ENCODE measurements at regions not wholly inside any gene's neighbourhood (a gene's known extent, or its start where the extent isn't known, plus 50 kb on each side); places are given as distances from the start of the nearest gene placed in this dataset.

DNA sequence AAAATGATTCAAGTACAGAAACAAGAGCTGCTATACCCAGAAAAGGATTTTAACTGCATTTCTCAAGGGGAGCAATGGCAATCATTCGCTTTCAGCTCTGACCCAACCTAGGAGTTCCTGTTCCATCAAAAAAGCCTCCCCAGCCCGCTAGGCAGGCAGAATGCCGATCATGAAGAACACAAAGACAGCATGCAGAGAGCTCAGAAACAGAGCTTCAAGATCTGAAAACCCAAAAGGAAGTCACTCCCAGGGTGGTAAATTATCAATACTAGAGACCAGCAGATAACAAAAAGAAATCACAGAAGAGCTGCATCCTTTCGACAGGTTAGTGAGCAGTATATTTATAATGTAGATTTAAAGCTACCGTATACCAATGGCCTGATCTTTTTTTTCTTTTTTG lies 84.8 kb upstream of the CRIM1 start:
- TF ChIP-seq, protein P1, sequence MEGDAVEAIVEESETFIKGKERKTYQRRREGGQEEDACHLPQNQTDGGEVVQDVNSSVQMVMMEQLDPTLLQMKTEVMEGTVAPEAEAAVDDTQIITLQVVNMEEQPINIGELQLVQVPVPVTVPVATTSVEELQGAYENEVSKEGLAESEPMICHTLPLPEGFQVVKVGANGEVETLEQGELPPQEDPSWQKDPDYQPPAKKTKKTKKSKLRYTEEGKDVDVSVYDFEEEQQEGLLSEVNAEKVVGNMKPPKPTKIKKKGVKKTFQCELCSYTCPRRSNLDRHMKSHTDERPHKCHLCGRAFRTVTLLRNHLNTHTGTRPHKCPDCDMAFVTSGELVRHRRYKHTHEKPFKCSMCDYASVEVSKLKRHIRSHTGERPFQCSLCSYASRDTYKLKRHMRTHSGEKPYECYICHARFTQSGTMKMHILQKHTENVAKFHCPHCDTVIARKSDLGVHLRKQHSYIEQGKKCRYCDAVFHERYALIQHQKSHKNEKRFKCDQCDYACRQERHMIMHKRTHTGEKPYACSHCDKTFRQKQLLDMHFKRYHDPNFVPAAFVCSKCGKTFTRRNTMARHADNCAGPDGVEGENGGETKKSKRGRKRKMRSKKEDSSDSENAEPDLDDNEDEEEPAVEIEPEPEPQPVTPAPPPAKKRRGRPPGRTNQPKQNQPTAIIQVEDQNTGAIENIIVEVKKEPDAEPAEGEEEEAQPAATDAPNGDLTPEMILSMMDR (IDR thresholded peaks at IDR 0.05; ENCODE audit: low read depth, low read length, poor library complexity, severe bottlenecking): no peak
- no peak for TF ChIP-seq EZH2phosphoT487 (IDR thresholded peaks at IDR 0.05; ENCODE audit: borderline replicate concordance, low read length)
